Motor neuron (in vitro differentiated cells): ENCODE measurements at regions not wholly inside any gene's neighbourhood (a gene's known extent, or its start where the extent isn't known, plus 50 kb on each side); places are given as distances from the start of the nearest gene placed in this dataset.
A peak's percentile ranks its signal among the peaks of the same experiment; 100 is the strongest.

Experiments used
- ATAC-seq, 8 experiments: fragments of 200-7000 bp; cut with Tn5 transposase; replicated peaks in 6 of 8; 2 replicates each; pipeline ENCODE4 v1.8.0; 2021; ENCODE audit warnings: mild to moderate bottlenecking in 8 of 8, moderate library complexity in 8 of 8
- H3K27ac ChIP-seq, 2 donors: fragments of 250-450 bp; sonication (Bioruptor Pico); 2 replicates each; pipeline ENCODE4 v1.9.0; 2021; ENCODE audit warnings: antibody characterized with exemption in 2 of 2, mild to moderate bottlenecking in 2 of 2, moderate library complexity in 1 of 2
- H3K4me1 ChIP-seq, 2 donors: fragments of 250-450 bp; sonication (Bioruptor Pico); replicated peaks in 1 of 2; 2 replicates each; pipeline ENCODE4 v1.6.1; 2021; ENCODE audit warnings: antibody characterized with exemption in 2 of 2, mild to moderate bottlenecking in 2 of 2, moderate library complexity in 1 of 2
- H3K4me3 ChIP-seq, 5 donors: fragments of 250-450 bp; sonication (Bioruptor Pico); 2 replicates each; pipeline ENCODE4 v1.9.0; 2021; ENCODE audit warnings: antibody characterized with exemption in 5 of 5, mild to moderate bottlenecking in 5 of 5, moderate library complexity in 4 of 5
- WGBS, 10 experiments: fragments of 450-650 bp; shearing (Covaris generic); methylation state at CpG; one replicate each; pipeline ENCODE4 v1.0.0; 2022; 5-methylcytosine and 5-hydroxymethylcytosine counted together
- in situ Hi-C, 9 experiments: fragments of 400-800 bp; cut with MboI; loops; one replicate each; pipeline ENCODE4 v1.15.0; 2021; ENCODE audit warnings: low sequenced_read_pairs in 9 of 9, low pct_unique_long_range_greater_than_20kb in 2 of 9; ENCODE audit not compliant: unreplicated experiment in 9 of 9

GRCh38 chr6:152863618-152864326 is 113.2 kb downstream of the VIP start:
- WGBS, 10 experiments, result 35 to 89% (median 55%) methylated on average over 2 to 10 of the region's 10 CpGs
- in situ Hi-C loops, result no loop called here
- H3K4me3 ChIP-seq, result no peak overlapping the region
- no peak overlapping the region for H3K27ac ChIP-seq
- ATAC-seq, result peak; percentile 66 to 100 (median 84)
- no peaks in the 10 kb centered on the region for H3K4me1 ChIP-seq

- in situ Hi-C loops, result no loop called here
- 56 to 95% (median 69%) methylated on average over 2 to 5 of the region's 5 CpGs; no CpG with 5 or more reads in 1 of the 10 experiments for WGBS, 10 experiments
- no peak for ATAC-seq
Observed at GRCh38 chr6:152874267-152874666, 108.6 kb downstream of the FBXO5 start.

GRCh38 chr6:152874846-152875568 is 107.8 kb downstream of the FBXO5 start:
- in situ Hi-C loops, result no loop called here
- no peak overlapping the region for H3K4me3 ChIP-seq
- no peak overlapping the region for H3K27ac ChIP-seq
- 17 to 96% (median 63%) methylated on average over 3 to 6 of the region's 6 CpGs; no CpG with 5 or more reads in 1 of the 10 experiments for WGBS, 10 experiments
- no peaks in the 10 kb centered on the region for H3K4me1 ChIP-seq
- ATAC-seq, result no peak

More at GRCh38 chr6:152874267-152874666, 108.6 kb downstream of the FBXO5 start:
- Histone ChIP-seq H3K27ac (no peak overlapping the region), H3K4me1 (no peaks in the 10 kb centered on the region), H3K4me3 (no peak overlapping the region)

GRCh38 chr6:152879681-152880080 is 103.2 kb downstream of the FBXO5 start:
- in situ Hi-C loops, result no loop called here
- no peak for ATAC-seq

GRCh38 chr6:152893187-152893586 is 89.7 kb downstream of the FBXO5 start:
- Histone ChIP-seq H3K4me3 (no peak overlapping the region), H3K4me1 (no peaks in the 10 kb centered on the region), H3K27ac (no peak overlapping the region)
- in situ Hi-C loops, result no loop called here
- 0 to 93% (median 61%) methylated on average over 1 to 3 of the region's 3 CpGs; no CpG with 5 or more reads in 1 of the 10 experiments for WGBS, 10 experiments
- peak in 1 of 8 experiments; percentile 20 for ATAC-seq

More at GRCh38 chr6:152879681-152880080, 103.2 kb downstream of the FBXO5 start:
- Histone ChIP-seq H3K4me3 (no peak overlapping the region), H3K4me1 (no peaks in the 10 kb centered on the region), H3K27ac (no peak overlapping the region)

- in situ Hi-C loops, result no loop called here
- 0 to 76% (median 44%) methylated on average over 1 to 3 of the region's 3 CpGs; no CpG with 5 or more reads in 2 of the 10 experiments for WGBS, 10 experiments
- no peak for ATAC-seq
- H3K4me1 ChIP-seq, result no peaks in the 10 kb centered on the region
- H3K4me3 ChIP-seq, result no peak overlapping the region
- no peak overlapping the region for H3K27ac ChIP-seq
Observed at GRCh38 chr6:152896923-152897322, 85.9 kb downstream of the FBXO5 start.

DNA sequence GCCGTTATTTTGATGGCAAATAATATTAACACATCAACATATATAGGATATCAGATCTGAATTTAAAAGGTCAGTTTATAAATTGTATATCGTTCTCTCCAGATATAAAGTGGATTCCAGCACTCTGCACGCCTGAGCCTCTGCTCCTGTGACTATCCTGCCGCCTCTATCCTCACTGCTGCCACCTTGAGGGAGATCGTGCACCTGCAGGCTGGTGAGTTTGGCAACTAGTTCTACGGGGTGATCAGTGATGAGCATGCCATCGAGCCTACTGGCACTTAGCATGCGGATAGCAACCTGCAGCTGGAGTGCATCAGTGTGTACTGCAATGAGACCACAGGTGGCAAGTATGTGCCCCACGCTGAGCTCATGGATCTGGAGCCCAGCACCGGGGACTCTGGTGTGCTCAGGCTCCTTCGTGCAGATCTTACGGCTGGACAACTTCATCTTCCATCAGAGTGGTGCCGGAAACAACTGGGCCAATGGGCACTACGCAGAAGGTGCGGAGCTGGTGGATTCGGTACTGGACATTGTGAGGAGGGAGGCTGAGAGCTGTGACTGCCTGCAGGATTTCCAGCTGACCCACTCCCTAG is 84.9 kb downstream of the FBXO5 start:
- WGBS, 10 experiments, result 4 to 49% (median 27%) methylated on average over 1 to 12 of the region's 16 CpGs; no CpG with 5 or more reads in 1 of the 10 experiments
- Histone ChIP-seq H3K4me3 (no peak overlapping the region), H3K27ac (no peak overlapping the region), H3K4me1 (no peaks in the 10 kb centered on the region)
- ATAC-seq, result peak in 5 of 8 experiments; percentile 31 to 97 (median 78)
- in situ Hi-C loops, result no loop called here

DNA sequence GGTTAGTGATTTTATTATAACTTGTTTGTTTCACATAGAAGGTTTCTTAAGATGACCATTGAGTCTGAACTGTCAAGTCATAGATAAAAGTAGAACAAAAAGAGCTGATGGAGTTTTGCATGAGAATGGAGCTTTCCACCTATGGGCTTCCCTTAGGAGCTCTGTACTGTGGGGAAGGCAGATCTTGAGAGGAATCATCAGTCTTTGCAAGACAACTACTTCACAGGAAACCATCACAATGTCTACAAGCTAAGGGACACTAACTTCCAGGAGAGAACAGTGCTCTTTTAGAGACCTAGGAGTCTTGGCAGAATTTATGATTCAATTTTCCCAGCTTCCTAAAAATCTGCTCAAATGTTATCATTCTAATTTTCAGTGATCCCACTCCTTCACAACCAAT is 78.2 kb downstream of the FBXO5 start:
- in situ Hi-C loops, result no loop called here
- H3K27ac ChIP-seq, result no peak overlapping the region
- H3K4me1 ChIP-seq, result no peaks in the 10 kb centered on the region
- no peak for ATAC-seq
- no peak overlapping the region for H3K4me3 ChIP-seq

DNA sequence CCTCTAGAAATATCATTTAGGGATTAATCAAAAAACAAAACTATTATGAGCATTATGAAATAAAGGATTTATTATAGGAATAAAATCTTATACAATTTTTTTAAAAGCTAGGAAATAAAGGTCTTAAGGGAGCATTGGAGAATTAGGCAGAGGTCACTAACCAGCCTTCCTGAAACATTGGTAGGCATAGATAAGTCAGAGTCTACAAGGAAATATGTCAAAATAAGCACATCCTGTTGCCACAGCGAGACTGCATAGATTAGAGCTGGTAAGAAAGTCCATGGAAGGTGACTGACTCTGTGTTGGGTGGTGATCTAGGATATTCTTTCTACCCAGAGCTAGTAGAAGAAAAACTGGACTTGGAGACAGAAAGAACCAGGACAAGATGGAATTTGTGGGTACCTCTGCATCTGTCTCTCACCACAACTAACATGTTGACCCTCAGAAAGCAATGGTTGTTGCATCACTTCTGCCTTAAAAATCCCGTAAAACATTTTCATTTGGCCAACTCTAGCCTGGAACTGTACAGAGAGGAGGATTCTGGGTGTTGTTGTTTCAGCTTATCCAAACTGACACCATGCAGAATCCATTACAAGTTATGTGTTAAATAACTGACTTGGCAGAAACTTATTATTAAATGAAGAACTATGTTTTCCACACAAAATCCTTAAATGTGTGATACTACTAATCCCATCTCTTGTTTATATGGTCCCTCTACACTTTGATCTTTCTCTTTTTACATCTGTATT is 77.1 kb downstream of the FBXO5 start:
- Histone ChIP-seq H3K27ac (no peak overlapping the region), H3K4me1 (no peaks in the 10 kb centered on the region), H3K4me3 (no peak overlapping the region)
- in situ Hi-C loops, result no loop called here
- ATAC-seq, result no peak
- 20 to 95% (median 39%) methylated on average over 1 to 2 of the region's 2 CpGs; no CpG with 5 or more reads in 4 of the 10 experiments for WGBS, 10 experiments

DNA sequence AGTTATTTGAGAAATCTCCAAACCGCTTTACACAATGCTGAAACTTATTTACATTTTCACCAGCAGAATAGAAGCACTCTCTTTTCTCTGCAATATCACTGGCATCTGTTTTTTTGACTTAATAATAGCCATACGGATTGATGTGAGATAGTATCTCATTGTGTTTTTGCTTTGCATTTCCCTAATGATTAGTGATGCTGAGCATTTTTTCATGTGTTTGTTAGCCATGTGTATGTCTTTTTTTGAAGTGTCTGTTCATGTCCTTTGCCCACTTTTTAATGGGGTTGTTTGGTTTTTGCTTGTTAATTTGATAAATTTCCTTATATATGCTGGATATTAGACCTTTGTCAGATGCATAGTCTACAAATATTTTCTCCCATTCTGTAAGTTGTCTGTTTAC is 73.6 kb downstream of the FBXO5 start:
- no peak overlapping the region for H3K4me3 ChIP-seq
- in situ Hi-C loops, result no loop called here
- H3K4me1 ChIP-seq, result no peaks in the 10 kb centered on the region
- no peak overlapping the region for H3K27ac ChIP-seq
- WGBS, 10 experiments, result 4 to 100% (median 67%) methylated on average over 1 to 2 of the region's 2 CpGs; no CpG with 5 or more reads in 1 of the 10 experiments
- no peak for ATAC-seq

DNA sequence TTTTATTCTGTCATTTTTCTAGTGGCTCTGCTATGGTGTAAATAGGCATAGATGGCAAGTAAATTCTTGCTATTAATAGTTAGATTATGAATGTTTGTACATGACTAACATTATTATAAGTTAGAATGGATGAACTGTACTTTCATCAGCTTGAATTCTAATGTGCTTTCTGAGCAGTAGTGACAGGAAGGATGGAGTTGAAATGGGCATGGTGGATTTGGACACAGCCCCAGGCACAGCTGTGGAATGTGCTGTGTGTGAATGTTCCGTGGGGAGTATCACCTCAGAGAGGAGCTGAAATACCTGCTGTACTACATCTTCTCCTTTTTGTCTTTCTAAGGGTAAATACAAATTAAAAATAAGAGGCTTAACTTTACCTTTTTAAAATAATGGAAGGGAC is 66.8 kb downstream of the FBXO5 start:
- 0 to 88% (median 64%) methylated on average over 1 of the region's 1 CpG; no CpG with 5 or more reads in 3 of the 10 experiments for WGBS, 10 experiments

GRCh38 chr6:152918991-152919390 is 63.9 kb downstream of the FBXO5 start:
- Histone ChIP-seq H3K4me3 (no peak overlapping the region), H3K4me1 (no peaks in the 10 kb centered on the region), H3K27ac (no peak overlapping the region)
- WGBS, 10 experiments, result 26 to 100% (median 85%) methylated on average over 1 to 3 of the region's 3 CpGs
- in situ Hi-C loops, result no loop called here
- no peak for ATAC-seq

More for the DNA sequence above, 66.8 kb downstream of the FBXO5 start:
- ATAC-seq, result peak in 1 of 8 experiments; percentile 33
- H3K4me3 ChIP-seq, result no peak overlapping the region
- H3K4me1 ChIP-seq, result no peaks in the 10 kb centered on the region
- H3K27ac ChIP-seq, result no peak overlapping the region
- in situ Hi-C loops, result no loop called here

GRCh38 chr6:152920016-152920415 is 62.8 kb downstream of the FBXO5 start:
- H3K4me3 ChIP-seq, result no peak overlapping the region
- H3K27ac ChIP-seq, result no peak overlapping the region
- in situ Hi-C loops, result no loop called here
- no peaks in the 10 kb centered on the region for H3K4me1 ChIP-seq
- ATAC-seq, result no peak
- WGBS, 10 experiments, result 0 to 50% (median 20%) methylated on average over 1 to 3 of the region's 3 CpGs; no CpG with 5 or more reads in 2 of the 10 experiments
